ENCODE measurements at regions not wholly inside any gene's neighbourhood (a gene's known extent, or its start where the extent isn't known, plus 50 kb on each side); places are given as distances from the start of the nearest gene placed in this dataset.

DNA sequence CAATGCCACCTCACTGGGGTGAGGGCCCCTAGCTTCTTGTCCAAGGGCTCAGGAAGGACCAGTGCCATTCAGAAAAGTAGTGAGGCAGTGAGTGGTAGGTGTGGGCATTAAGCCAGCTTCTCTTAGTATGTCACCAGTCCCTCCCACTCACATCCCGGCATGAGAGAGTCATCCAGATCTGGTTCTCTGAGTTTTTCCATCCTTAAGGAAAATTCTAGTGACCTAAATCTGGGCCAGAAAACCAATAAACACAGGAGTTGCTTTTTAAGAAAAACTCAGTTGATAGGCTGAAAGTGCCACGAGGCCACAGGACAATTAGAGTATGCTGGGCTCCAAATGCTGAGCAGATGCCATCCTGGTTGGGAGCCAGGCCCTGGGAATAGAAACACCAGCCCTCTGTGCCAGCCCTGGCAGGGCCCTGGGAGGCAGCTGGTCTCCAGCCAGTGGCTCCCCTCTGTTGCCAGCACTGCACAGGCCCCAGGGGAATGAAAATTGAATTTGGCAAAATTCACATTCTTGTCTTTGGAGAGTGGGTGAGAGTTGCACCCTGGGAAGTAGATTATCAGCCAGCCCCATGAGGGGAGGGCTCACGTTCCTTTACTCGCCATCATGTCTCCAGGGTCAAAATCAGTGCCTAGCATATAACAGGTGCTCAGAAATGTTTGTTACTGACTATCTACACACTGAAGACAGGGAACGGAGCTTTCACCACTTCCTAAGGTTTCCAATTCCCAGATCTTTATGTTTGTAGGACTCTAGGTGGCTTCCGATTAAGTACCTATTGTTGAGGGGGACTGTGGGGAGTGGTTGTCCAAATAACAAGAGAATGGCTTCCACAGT lies 52.8 kb downstream of the FAM43A start:
- DNase-seq, result no peak

DNA sequence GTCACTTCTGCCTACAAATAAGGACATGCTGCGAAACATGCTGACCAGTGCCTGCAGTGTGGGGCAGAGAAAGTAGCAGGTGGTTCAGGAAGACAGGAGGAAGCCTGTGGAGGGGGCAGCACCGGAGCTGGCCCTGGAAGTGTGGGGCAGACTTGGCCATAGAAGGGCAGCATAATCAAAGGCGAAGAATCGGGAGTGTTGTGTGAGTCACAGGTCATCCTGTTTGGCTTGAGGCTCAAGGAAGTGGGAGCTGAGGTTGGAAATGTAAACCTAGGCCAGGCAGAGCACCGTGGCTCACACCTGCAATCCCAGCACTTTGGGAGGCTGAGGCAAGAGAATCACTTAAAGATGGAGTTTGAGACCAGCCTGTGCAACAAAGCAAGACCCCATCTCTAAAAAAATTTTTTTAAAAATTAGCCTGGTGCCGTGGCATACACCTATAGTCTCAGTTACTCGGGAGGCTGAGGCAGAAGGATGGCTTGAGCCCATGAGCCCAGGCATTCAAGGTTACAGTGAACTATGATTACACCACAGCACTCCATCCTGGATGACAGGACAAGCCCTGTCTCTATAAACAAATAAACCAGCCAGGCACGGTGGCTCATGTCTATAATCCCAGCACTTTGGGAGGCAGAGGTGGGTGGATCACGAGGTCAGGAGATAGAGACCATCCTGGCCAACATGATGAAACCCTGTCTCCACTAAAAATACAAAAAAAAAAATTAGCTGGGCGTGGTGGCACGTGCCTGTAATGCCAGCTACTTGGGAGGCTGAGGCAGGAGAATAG lies 54.0 kb downstream of the FAM43A start:
- no peak for DNase-seq

DNA sequence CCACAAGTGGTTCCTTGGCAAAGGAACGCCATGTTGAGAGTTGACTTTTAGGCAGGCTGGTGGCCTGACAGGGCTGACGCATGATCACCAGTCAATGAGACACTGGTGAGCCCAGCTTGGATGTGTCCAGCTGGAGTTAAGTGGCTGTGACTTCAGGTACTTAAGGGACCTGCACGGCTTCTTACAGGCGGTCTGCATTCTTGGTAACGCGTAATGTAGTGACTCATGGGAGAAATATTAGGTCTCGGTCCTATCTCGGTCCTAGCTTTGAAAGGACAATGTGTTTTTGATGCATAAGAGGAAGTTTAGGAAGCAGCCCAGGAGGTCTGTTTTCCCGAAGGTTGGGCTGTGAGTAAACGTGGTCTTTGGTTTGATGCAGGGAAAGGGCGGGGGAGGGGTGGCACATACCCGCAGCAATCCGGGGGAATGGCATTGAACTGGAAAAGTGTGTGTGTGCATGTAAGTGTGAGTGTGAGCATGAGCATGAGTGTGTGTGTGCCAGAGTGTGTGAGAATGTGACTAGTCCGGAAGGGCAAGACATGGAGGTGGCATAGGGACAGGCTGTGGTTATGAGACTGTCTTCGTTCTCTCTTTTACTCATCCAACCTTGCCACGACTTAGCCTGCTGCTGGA lies 55.3 kb downstream of the FAM43A start:
- no peak for DNase-seq

DNA sequence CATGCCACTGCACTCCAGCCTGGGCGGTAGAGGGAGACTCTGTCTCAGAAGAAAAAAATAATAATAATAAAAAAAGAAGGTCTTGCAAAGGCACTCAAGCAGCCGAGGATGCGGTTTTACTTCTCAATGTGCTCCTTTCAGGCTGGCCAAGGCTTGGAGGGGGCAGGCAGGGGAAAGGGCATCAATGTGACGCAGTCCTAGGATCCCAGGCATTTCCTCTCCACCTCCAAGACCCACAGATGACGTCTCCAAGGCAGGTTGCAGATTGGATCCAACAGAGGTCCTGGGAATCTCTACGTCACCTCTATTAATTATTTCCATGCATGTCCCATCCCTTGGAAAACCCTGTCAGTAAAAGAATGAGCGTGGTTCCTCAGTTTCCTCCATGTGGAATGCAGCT lies 56.2 kb downstream of the FAM43A start:
- DNase-seq, result no peak

DNA sequence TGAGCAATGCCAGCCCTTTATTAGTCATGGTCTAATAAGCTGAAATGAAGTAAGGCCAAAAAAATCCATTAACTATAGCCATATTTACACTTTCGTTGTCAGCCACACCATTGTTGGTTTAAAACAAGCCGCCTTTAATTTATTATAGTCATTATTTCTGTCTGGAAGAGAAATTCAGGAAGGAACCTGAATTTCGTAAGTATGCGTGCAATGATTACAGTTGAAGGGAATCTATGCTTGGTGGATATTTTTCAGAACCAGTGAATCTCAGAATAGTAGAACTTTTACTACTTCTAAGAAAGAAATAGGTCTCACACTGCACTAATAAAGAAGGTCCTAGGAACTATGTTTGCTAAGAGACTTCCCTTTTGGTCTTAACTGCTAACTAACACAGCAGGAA lies 59.1 kb downstream of the FAM43A start:
- DNase-seq, result peak; percentile 43 to 45

DNA sequence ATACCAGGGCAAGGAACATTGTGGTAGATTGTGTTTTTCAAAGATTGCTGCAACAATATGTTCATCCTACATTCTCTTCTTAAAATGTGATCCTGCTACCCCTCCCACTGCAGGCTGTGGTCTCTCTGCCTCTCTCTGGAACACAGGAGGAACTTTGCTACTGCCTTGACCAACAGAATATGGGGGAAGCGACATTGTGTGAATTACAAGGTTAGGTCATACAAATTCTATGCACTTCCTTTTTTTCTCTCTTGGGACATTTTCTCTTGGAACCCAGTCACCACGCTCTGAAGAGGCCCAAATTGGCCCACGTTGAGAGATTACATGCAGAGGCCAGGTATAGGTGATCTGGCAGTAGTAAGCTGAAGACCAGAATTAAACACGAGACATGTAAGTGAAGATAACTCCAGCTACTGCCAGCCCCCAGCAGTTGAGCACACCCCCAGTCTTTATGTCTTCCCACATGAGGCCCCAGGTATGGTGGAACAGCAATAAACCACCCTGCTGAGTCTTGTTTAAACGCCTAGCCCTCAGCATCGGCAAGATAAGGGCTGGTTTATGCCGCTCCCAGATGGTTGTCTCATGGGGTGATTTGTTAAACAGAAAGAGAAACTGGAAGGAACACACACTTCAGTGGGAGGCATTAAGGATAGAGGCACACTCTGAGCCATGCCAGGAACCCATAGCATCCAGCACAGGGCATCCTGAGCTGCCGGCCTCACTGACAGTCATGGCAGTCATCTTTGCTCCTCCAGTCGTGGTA lies 59.9 kb downstream of the FAM43A start:
- DNase-seq, result peak; percentile 78 to 85

DNA sequence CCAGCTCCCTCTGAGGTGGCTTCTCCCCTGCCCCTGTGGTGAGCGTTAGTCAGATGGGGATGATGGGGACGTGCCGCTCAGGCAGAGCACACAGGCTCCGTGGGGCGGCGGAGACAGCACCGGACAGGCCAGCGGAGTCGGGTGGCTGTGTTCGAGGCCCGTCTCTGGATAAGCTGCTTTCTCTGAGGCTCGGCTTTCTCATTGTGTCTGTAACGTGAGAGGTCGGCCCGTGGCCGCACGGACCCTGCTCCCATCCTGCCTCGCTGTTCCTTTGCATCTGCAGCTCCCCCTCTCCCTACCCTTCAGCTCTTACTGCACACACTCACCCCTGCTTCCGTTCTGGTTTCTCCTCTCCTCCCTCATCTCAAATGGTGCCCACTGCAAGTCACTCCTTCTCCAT lies 62.5 kb downstream of the FAM43A start:
- DNase-seq, result no peak

DNA sequence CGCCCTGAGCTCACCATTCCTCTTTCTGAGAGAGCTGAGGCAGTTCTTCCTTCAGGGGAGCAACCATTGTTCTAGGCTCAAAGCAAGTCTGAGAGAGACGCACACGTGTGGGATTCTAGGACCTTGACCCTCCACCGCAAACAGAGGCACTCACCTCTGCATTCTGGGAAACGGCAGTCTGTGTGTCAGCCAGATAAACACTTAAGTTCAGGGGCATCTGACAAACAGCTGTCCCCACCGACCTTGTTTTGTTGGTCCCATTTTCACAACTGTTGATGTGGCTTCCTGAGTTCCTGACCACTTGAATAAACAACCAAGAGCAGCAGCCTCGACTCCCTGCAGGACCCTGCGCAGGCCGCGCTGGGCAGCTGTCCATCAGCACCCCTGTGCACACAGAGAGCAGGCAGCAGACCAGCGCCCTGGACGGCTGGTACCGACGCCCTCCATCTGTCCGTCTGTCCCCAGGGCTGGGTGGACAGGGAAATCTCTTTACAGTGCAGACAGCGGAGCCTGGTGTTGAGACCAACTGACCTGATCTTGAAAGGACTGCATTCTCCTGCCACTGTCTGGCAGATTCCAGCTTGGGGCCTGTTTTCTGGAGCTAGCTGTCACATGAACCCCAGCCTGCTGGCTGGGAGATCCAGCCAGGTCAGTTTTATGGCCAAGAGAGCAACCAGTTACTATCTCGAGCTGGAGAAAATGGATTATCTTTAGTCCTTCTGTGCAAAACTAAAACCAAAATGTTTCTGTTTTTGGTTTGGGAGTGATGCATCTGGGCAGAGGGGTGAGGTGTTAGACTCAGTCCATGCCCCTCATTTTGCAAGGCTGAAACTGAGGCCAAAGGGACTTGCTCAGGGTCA lies 64.2 kb downstream of the FAM43A start:
- DNase-seq, result no peak

DNA sequence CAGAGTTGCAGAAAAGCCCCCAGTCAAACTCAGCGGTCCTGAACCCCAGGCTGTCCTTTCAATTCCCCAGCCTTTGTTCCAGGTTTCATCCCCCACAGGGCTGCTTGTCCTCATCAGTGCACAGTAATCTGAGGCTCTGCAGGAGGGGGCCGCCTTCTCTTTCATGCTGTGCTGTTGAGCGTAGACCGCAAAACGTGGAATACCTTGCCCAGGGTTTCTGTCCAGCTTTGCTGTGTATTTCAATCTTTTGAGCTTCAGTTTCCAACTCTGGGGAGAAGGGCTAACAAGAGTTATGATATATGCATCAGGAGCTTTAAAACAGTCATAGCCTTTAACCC lies 64.8 kb downstream of the FAM43A start:
- no peak for DNase-seq

DNA sequence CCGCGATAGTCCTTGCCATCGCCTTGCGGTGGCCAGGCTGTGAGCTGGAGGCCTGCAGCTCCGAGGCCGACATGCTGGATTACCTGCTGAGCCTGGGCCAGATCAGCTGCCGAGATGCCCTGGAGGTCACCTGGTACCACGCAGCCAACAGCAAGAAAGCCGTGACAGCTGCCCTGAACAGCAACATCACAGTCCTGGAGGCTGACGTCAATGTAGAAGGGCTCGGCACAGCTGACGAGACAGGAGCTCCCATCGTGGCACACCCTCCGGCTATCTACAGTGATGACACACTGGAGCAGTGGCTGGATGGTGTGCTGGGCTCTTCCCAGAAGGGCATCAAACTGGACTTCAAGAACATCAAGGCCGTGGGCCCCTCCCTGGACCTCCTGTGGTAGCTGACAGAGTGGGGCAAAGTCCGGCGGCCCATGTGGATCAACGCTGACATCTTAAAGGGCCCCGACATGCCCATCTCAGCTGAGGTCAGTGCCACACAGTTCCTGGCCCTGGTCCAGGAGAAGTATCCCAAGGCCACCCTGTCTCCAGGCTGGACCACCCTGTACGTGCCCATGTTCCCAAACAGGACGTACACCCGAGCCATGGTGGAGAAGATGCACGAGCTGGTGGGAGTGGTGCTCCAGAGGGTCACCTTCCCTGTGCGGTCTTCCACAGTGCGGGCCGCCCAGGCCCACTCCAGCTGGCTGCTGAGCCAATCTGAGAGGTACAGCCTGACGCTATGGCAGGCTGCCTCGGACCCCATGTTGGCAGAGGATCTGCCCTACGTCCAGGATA lies 70.2 kb downstream of the FAM43A start:
- no peak for DNase-seq

DNA sequence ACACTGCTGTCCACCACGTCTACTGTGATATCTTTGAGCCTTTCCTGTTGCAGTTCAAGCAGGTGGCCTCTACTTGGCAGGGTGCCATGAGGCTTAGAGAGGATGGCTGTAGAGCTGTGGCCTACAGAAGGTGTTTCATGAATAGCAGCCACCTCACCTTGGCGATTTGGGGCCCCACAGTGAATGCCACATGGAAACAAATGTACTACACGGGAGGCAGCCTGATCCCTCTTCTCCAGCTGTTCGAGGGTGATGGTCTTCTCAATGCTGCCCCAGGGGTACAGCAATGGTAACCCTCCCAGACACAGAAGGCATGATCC lies 70.7 kb downstream of the FAM43A start:
- no peak for DNase-seq

DNA sequence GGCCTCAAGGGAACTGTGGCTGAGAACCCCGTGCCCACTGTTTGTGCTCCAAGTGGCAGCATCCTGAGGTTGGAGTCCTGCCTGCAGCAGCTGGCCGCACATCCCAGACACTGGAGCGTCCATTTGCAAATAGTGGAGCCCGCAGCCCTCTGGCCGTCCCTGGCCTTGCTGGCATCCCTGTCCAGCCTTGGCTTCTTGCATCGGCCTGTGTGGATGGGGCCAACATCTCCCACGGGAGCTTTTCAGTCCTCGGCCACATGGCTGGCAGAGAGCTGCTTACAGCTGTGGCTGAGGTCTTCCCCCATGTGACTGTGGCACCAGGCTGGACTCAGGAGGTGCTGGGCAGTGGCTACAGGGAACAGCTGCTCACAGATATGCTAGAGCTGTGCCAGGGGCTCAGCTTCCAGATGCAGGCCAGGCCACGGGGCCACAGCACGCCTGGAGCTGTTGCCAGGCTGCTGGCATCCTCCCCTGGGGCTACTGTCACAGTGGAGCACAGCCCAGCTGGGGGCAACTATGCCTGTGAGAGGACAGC lies 71.2 kb downstream of the FAM43A start:
- DNase-seq, result no peak

DNA sequence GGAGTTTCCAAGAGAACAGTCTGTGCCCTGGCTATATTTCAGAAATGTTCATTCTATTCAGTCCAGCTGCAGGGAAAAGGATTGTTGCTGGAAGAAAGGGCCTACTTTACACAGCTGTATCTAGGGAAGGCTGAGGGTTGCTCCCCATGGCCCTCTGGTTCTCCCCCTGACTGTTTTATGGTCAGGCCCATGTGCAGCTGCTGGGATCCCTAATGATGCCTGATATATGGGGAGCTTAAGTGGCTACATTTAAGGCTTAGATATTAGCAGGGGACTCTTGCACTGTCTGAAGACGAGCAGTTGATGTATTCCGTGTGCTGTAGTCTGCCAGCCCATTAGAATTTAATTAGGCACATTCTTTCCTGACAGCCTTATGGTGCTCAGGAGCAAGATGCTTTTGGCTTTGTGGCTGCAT lies 72.0 kb downstream of the FAM43A start:
- no peak for DNase-seq

DNA sequence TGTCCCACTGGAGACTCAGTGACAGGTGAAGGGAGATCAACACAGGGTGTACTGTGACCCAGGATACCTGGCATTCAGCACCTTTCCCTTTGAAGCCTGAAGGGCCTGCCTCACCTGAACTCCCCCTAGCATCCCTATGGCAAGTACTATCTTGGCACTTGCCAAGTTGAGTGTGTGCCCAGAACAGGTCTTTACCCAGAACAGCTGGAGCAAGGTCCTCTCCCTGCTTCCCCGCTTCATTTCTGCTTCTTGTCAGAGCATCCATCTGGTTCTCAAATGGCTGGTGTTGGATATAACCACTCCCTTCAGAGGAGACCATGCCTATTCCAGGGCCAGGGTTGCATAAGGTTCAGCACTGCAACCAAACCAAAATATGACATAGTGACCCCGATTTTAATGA lies 73.0 kb downstream of the FAM43A start:
- no peak for DNase-seq

DNA sequence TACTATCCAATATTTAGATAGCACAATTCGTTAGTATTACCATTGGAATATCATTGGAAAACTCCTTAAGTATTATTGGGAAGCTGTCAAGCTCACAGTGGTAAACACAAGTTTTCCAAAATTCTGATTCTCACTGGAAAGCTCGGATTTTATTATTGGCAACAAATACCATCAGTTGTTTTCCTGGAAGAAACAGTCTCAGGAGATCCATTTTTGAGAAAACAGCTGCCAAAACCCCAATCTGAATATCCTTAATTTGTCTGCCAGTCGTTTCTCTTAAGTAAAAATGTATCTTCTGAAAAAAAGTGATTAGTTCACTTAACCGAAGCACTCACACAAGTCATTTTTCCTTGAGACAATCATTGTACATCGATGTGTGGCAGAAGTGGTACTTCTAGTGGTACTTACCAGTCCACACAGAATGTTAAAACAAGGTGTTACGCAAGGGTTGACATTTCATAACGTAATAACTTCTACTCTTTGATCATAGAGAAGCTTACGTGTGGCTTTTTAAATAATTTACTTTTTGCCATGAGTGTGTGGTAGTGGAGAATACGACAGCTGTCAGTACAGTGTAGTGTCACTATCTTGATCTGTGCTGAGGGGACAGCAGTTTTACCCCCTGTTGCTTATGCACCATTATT lies 74.9 kb downstream of the FAM43A start:
- peak in 1 of 2 donors; percentile 65 for DNase-seq

DNA sequence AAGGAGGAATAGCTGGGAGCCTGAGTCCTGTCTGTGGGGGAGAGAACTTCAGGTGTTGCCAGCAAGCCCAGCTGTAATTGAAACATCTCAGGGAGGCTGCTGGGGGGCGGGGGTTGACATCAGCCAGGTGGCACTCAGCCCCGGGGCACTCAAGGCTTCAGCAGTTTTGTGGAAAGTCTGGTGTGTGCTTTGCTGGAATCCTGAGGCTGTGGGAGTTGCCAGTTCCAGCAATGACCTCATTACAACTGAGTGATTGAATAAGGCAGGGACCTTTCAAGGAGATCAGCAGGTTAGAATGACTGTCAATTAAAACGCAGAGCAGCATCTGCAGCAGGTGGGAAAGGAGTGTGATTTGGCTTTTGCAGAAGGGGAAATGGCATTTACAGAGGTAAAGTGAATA lies 75.7 kb downstream of the FAM43A start:
- no peak for DNase-seq

DNA sequence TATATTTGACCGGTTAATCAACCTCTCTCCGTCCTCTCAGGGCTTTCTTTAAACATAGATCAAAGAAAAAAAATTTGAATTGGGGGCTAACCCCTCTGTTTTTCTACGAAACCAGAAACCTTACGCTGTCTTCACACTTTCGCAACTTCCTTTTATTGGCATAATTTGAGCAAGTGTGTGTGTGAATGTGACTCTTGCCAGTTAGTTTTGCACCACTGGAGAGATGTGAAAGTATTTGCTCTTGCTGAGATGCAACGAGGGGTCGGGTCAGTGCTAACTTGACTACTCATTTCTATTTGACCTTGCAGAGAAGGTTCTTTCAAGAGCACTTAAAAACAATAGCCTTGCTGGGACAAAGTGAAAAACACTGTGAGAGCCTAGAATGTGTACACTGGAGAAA lies 81.2 kb downstream of the FAM43A start:
- peak; percentile 39 to 68 for DNase-seq

DNA sequence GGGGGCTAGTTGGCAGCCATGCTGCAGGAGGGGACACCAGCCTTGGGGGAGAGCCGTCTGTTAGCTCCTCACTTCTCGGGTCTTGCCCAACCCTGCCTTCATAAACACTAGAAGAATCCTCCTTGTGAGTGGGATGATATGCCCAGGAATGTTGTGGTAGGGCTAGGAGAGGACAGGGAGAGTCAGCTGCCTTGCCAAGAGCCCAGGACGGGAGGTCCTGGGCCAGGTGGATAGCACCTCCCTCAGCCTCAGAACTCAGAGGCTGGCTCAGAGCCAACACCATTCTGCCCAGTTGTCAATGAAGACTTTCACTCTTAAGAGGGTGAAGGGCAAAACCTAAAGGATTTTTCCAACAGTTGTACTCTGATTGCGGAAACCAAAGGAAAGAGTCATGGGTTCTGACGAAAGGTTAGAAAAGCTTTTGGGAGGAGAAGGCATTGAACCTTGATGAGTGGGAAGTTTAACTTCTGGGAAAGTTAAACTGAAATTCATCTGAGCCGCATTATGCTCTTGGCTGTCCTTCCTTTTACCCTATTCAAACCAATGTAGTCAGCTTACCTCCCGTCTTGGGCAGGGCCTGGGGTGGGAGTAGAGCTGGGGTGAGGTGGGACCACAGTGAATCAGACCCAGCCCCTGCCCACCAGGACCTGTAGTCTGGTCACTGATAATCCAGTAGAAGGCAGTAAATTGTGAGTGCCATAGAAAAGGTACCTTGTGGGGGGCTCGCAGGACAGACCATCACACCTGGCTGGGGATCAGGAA lies 81.9 kb downstream of the FAM43A start:
- DNase-seq, result no peak

DNA sequence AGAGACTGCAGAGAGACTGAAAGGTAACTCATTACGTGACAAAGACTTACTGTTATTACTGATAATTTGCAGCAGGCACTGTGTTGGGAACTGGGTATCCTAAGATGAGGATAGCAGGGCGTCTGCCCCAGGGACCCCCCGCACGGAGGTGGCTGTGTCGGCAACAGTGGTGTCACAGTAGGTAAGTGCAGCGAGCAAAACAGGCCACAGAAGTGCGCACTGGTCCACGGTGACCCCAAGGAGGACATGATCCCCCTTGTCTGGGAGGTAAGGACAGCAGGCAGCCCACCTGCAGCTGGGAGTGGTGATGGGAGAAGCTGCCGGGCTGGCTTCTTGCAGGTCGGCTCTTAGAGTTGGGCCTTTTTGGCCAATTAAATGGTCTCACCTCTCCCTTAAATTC lies 82.9 kb downstream of the FAM43A start:
- no peak for DNase-seq
